ENCODE measurements at regions not wholly inside any gene's neighbourhood (a gene's known extent, or its start where the extent isn't known, plus 50 kb on each side); places are given as distances from the start of the nearest gene placed in this dataset.

DNA sequence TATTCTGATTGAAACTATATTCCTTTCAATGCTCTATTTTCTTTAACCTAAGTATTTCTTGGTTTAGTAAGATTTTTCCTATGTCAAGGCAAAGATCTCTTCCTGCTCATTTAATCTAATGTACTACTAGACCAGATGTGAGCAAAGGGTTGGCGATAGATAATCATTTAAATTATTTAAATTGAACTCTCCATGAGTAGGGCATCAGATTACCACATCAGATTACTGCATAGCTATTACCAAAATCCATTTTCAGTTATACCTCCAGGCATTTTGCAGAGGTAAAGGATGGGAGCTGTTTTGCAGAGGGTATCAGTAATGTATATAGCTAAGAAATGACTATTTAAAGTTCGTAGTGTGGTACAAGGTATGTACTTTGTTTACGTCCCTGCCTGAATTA is 607.9 kb downstream of the PTPRC start:
- TF ChIP-seq, protein P1, sequence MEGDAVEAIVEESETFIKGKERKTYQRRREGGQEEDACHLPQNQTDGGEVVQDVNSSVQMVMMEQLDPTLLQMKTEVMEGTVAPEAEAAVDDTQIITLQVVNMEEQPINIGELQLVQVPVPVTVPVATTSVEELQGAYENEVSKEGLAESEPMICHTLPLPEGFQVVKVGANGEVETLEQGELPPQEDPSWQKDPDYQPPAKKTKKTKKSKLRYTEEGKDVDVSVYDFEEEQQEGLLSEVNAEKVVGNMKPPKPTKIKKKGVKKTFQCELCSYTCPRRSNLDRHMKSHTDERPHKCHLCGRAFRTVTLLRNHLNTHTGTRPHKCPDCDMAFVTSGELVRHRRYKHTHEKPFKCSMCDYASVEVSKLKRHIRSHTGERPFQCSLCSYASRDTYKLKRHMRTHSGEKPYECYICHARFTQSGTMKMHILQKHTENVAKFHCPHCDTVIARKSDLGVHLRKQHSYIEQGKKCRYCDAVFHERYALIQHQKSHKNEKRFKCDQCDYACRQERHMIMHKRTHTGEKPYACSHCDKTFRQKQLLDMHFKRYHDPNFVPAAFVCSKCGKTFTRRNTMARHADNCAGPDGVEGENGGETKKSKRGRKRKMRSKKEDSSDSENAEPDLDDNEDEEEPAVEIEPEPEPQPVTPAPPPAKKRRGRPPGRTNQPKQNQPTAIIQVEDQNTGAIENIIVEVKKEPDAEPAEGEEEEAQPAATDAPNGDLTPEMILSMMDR (IDR thresholded peaks at IDR 0.05): no peak
- no peak for TF ChIP-seq EP300 (IDR thresholded peaks at IDR 0.05)
- TF ChIP-seq POLR2AphosphoS5 (IDR thresholded peaks at IDR 0.05): no peak
